VCaP (cell line): ENCODE measurements at regions not wholly inside any gene's neighbourhood (a gene's known extent, or its start where the extent isn't known, plus 50 kb on each side); places are given as distances from the start of the nearest gene placed in this dataset.
"Not testable (repeated sequence)": the region's sequence is repeated elsewhere in the genome, so short reads cannot be mapped to it uniquely, and the experiment has no call there.

Experiments
- H3K27ac ChIP-seq: fragments of 450-650 bp; 2 replicates; pipeline ENCODE4 v1.5.1; 2017
- TF ChIP-seq, protein P1 (sequence below): fragments of 450-650 bp; conservative IDR thresholded peaks from 2 replicates; pipeline ENCODE4 v1.5.1; 2017; ENCODE audit warnings: mild to moderate bottlenecking, moderate library complexity

DNA sequence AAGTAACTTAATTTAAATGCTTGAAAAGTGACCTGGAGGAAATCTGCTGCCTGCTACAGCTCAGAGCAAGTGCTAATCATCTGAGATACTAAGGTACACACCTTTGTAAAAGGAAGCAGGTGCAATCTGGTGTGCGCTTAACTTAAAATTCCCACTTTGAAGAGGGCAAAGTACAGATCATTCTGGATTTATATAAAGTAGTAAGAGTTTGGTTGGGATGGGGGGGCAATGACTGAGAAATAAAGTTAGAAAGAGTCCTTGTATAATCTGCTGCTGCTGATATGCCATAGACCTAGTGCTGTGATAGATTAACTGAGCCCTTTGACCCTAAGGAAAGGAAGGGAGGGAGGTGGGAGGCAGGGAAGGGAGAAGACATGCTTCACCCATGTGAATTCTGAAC is 141.0 kb downstream of the MTNR1A start:
- H3K27ac ChIP-seq: no peak overlapping the region
- TF ChIP-seq, protein P1, sequence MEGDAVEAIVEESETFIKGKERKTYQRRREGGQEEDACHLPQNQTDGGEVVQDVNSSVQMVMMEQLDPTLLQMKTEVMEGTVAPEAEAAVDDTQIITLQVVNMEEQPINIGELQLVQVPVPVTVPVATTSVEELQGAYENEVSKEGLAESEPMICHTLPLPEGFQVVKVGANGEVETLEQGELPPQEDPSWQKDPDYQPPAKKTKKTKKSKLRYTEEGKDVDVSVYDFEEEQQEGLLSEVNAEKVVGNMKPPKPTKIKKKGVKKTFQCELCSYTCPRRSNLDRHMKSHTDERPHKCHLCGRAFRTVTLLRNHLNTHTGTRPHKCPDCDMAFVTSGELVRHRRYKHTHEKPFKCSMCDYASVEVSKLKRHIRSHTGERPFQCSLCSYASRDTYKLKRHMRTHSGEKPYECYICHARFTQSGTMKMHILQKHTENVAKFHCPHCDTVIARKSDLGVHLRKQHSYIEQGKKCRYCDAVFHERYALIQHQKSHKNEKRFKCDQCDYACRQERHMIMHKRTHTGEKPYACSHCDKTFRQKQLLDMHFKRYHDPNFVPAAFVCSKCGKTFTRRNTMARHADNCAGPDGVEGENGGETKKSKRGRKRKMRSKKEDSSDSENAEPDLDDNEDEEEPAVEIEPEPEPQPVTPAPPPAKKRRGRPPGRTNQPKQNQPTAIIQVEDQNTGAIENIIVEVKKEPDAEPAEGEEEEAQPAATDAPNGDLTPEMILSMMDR: no peak

DNA sequence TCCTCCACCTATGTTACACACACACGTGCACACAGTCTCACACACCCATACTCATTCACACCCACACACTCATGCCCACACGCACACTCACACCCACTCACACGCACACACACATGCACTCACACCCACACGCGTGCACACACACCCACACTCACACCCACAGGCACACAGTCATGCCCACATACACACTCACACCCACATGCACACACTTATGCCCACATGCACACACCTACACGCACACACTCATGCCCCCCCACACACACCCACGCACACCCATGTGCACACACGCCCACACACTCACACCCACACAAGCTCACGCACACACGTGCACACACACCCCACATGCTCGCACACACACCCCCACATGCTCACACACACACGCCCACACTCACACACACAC is 140.0 kb downstream of the F11 start:
- H3K27ac ChIP-seq: no peak overlapping the region
- TF ChIP-seq, protein P1: no peak

DNA sequence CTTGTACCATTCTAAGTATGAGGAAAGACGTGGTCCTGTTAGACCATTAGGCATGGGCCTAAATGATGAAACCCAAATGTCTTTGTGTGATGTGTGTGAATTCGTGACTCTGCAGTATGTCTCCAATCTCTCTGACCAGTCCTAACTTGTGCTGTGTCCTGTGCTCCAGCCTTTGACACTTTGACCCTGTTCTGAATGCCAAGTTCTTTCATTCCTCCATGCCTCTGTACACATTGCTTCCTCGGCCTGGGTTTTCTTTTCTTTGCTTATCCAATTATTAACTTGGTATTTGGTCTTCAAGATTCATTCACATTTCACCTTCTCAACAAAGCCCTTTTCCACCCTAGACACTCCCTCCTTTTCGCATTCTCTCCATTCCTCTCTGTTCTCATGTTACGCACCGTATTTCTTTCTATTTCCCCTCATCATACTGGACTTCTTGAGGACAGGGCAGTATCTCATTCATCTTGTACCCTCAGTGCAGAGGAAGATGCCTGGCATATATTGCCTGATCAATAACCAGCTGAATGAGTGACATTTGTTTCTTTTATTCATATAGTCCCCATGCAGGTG is 138.7 kb downstream of the F11 start:
- H3K27ac ChIP-seq: no peak overlapping the region
- TF ChIP-seq, protein P1: no peak

DNA sequence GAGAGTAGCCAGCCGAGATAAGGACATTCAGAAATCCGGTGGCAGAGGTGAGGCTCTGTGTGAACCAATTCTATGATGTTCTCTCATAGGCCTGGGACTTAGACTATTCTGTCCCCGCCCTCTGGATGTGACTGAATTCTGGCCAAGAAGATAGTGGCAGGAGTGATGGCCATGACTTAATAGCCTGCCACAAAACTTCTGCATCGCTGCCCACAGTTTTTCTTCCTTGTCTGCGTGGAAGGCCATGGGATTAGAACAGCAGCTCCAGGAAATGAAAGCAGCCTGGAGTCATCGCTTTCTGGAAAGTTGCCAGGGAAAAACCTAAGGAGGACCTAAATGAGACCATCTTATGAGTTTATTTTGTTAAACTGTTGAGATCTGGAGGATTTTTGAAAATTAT is 134.7 kb downstream of the F11 start:
- H3K27ac ChIP-seq: no peak overlapping the region
- TF ChIP-seq, protein P1: no peak

DNA sequence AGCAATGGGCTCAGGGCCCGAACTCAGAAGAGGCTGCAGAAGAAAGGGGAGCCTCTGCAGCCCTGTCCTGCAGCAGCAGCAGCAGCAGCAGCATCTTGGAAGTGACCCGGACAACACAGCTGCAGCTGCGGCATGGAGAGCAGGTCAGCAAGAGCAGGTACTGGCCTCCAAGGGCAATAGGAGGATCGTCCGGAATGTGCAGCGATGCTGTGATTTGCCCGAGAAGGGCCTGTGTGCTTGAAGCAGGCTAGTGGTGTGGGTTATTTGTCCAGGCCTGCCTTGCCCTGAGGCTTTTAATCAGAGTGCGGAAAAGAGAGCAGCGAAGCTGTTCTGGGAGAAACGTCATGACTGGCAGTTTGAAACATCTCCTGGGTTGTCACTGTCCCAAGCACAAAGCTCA is 126.0 kb downstream of the F11 start:
- TF ChIP-seq, protein P1: no peak
- no peak overlapping the region for H3K27ac ChIP-seq

DNA sequence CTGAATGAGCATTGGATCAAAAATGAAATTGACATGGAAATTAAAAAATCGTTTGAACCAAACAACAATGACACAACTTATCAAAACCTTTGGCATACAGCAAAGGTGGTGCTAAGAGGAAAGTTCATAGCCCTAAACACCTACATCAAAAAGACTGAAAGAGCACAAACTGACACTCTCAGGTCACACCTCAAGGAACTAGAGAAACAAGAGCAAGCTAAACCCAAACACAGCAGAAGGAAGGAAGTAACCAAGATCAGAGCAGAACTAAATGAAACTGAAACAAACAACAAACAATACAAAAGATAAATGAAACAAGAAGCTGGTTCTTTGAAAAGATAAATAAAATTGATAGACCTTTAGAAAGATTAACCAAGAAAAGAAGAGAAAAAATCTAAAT is 118.3 kb downstream of the F11 start:
- not testable (repeated sequence) for H3K27ac ChIP-seq

DNA sequence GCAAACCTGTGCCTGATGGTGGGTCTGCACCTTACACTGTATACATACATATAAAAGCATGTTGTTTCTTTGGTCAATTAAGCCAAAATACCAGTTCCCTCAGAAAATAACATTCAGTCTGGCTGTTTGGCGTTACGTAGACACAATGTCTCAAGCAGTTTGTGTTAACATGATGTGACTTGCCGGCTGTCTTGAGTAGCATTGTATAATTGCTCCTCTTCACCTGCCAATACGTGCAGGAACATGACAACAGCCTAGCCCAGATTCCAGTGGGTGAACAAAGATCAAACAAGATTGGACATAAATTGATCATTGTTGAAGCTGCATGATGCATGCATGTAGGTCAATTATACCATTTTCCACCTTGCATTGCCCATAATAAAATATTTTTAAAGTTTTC is 102.3 kb downstream of the F11 start:
- H3K27ac ChIP-seq: no peak overlapping the region
- TF ChIP-seq, protein P1: no peak

DNA sequence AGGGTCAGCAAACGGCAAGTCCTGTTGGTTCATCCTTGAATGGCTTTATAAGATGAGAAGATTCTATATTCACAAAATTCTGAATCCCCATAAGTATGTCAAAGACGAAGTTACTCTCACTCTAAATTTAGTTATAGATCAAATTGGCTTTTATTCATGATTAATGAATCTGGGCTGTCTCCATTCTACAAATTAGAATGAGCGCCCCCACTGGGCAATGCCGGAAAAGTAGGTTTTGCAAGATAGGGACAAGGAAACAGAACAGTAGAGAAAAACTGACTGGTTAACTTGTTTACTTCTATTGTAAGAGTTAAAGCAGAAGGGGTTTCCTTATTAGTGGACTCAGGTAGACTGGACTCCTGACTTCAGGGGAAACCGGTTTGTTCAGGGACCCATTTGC is 100.3 kb downstream of the F11 start:
- TF ChIP-seq, protein P1: no peak
- H3K27ac ChIP-seq: no peak overlapping the region
